ENCODE measurements at regions not wholly inside any gene's neighbourhood (a gene's known extent, or its start where the extent isn't known, plus 50 kb on each side); places are given as distances from the start of the nearest gene placed in this dataset.

GRCh38 chr14:27338012-27338411 lies 740.2 kb upstream of the NOVA1 start:
- TF ChIP-seq POLR2A (IDR thresholded peaks at IDR 0.05): no peak
- no peak for TF ChIP-seq CTCF (IDR thresholded peaks at IDR 0.05)
